ENCODE measurements at regions not wholly inside any gene's neighbourhood (a gene's known extent, or its start where the extent isn't known, plus 50 kb on each side); places are given as distances from the start of the nearest gene placed in this dataset.
A peak's percentile ranks its signal among the peaks of the same experiment; 100 is the strongest.
"Not testable (repeated sequence)": the region's sequence is repeated elsewhere in the genome, so short reads cannot be mapped to it uniquely, and the experiment has no call there.

- DNase-seq (ENCODE audit: low read depth), result no peak
Observed at GRCh38 chr15:70398694-70399093, 301.0 kb upstream of the TLE3 start.

DNA sequence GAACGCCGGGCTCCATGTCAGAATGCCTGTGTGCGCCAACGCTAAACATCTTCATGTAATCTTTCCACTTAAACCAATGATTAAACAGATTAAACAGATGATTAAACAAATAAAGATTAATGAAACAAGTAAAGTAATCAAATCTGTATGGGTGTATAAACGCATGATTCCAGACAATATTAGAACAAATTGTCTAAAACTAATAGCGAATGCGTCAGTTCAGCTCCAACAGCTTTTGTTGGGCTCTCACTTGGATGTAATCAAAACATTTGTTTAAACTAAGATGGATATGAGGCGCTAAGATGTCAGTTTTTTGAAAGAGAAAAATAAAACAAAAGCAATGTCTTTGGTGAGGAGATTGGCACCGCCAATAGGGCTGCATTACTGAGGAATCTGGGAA is 299.1 kb upstream of the TLE3 start:
- DNase-seq (ENCODE audit: low read depth), result no peak

DNA sequence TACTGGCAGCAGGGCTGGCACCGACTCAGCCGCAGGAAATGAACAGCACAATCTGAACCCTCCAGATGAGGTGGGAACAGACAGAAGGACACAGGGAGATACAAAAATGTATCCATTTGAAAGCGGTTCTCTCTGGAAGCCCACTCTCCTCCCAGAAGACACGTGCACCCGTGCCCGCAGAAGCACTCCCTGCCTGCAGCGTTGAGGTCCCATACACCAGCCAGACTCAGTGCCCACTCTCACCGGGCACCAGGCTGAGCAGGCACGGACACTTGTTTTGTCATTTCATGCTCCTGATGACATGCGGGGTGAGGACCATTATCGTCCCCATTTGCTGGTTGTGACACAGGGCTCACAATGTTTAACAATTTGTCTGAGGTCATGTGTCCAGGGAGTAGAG is 297.4 kb upstream of the TLE3 start:
- no peak for DNase-seq (ENCODE audit: low read depth)

DNA sequence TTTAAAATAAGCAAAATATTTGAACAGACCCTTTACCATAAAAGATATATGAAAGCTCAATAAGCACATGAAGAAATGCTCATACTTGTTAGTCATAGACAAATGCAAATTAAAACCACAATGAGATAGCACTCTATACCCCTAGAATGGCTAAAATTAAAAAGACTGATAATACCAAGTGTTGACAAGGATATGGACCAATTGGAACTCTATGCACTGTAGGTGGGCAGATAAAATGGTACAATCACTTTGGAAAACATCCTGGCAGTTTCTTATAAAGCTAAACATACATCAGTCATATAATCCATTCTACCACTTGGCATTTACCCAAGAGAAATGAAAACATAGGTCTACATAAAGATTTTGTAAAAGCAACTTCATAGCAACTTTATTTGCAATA is 293.0 kb upstream of the TLE3 start:
- no peak for DNase-seq (ENCODE audit: low read depth)

DNA sequence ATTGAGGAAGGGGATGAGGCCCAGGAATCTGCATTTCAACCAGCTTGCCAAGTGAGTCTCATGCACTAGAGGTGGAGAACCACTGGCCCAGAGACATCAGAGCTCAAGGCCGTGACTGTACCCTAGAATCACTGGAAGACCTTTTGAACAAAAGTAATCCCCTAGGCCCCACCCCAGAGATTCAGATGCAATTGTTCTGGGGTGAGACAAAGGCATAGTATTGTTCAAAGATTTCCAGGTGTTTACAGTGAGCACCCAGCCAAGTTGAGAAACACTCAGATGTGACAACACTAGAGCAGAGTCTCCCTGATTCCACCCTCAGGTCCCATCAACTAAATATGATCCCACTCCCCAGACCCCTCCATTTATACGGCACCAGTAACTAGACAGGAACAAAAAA is 290.3 kb upstream of the TLE3 start:
- DNase-seq (ENCODE audit: low read depth), result no peak

- no peak for DNase-seq (ENCODE audit: low read depth)
Observed at GRCh38 chr15:70387081-70387480, 289.4 kb upstream of the TLE3 start.

GRCh38 chr15:70385711-70386110 is 288.0 kb upstream of the TLE3 start:
- DNase-seq (ENCODE audit: low read depth), result no peak

DNA sequence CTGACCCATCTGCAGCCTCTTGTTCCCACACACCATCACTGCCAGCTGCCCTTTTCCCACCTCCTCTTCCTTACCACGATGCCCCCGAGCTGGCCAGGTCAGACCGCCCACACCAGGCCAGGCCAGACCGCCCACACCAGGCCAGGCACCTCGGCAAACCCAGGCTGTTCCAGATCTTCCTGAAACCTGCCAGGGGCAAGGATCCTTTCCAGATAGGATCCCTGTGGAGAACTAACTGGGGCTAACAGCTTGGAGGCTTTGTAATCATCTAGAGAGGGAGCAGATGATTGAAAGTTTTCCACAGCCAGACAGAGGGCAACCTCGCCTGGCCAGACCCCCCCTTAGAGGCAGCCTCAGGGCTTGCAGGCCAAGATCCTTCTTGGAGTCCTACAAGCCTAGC is 287.3 kb upstream of the TLE3 start:
- no peak for DNase-seq (ENCODE audit: low read depth)

GRCh38 chr15:70383856-70384255 is 286.1 kb upstream of the TLE3 start:
- no peak for DNase-seq (ENCODE audit: low read depth)

DNA sequence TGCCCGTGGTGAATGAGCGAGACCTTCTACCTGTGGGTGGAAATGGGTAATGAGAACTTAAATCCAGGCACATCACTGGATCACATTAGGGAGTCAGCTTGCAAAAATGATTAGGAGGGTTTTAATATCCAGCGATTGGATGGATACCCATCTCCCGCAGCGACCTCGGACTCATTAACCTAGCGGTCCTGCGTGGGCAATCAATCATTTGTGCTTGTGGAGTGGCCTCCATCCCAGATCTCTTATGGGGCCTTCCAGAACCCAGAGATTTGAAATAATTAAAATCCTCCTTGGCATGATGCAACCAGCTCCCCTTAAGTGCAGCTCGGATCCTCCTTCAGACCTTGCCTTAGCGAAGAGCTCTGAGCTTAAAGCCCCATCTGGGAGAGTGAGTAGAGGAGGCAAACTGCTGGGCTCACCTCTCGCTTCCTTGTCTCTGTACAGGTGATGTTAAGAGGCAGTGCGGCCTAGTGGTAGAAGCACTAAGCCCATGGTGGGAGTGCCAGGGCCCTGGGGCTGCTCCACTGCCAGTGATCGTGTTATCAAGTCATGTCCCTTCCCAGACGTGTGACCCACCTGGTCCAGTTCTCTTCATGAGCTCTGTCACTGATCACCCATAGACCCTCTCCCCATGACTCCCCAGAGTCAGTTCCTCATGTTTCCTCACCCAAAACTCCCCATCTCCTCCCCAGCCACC is 285.2 kb upstream of the TLE3 start:
- no peak for DNase-seq (ENCODE audit: low read depth)

DNA sequence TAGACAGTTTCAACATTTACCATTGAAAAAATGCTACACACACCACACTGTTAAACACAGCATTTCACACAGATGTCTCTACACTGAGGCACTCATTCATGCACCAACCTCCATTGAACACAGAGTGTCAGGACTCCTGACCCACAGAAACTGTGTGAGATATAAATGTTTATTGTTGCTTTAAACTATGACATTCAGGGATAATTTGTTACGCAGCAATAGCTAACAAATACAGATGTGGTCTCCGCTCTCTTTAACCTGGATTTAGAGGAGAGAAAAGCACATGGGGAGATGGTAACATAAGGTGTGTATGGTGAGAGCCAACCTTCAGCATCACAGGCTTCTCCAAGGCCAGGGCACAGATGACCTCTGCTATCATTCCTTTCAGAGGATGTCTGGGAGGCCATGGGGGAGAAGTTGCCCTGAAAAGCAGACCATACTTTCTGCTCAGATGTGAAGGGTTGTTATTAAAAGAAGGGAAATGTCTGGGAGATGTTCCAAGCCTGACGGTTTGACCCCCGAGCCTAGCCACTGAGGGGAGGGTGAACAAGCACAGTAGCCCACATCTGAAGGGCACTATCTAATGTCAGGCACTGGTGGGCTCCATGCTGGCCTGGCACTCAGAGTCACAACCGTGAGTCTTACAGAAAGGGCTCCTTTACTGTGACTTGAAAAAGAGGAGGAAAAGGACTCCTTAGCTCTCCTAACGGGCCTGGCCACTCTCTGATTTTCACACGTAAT is 284.5 kb upstream of the TLE3 start:
- no peak for DNase-seq (ENCODE audit: low read depth)

GRCh38 chr15:70379938-70380883 is 282.5 kb upstream of the TLE3 start:
- DNase-seq (ENCODE audit: low read depth), result no peak

- DNase-seq (ENCODE audit: low read depth), result no peak
Observed at GRCh38 chr15:70379134-70379533, 281.4 kb upstream of the TLE3 start.

- no peak for DNase-seq (ENCODE audit: low read depth)
Observed at GRCh38 chr15:70378126-70379031, 280.7 kb upstream of the TLE3 start.

- DNase-seq (ENCODE audit: low read depth), result peak; percentile 48
Observed at GRCh38 chr15:70376929-70377691, 279.4 kb upstream of the TLE3 start.

- no peak for DNase-seq (ENCODE audit: low read depth)
Observed at GRCh38 chr15:70376031-70376928, 278.6 kb upstream of the TLE3 start.

DNA sequence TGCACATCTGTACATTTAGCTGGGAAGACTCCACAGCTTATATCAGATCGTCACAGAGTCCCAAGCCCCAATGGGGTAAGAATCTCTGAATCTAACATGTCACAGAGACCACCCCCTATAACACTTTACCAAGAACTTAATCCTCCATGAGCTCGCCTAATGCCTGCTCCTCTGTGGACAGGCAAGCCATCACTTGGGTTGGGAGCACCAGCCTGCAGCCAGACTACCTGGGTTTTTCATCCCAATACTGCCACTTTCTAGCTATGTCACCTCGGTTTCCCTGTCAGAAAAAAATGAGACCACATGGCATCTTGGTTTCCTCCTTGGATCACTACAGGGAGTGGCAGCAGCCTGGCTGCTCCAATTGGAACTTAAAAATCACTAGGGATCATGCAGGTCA is 277.9 kb upstream of the TLE3 start:
- no peak for DNase-seq (ENCODE audit: low read depth)

DNA sequence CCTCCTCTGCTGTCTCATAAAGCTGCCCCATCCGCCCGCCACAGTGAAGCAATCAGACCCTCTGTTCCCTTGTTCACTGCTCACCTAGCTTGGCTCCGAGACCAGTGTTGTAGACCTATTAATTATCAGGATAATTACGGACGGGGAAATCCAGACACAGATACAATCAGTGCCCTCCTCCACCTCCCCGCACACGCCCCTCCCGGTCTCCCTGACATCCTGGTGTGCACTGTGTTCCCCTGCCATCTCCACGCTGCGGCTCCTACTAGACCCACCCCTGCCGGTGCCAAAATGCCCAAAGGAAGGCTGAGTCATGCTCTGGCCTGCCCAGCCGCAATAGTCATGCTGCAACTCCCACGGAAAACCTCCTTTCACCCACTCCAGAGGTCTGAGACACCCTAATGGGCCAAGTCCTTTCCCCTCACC is 277.3 kb upstream of the TLE3 start:
- peak; percentile 52 for DNase-seq (ENCODE audit: low read depth)

GRCh38 chr15:70374096-70374495 is 276.4 kb upstream of the TLE3 start:
- DNase-seq (ENCODE audit: low read depth), result no peak

DNA sequence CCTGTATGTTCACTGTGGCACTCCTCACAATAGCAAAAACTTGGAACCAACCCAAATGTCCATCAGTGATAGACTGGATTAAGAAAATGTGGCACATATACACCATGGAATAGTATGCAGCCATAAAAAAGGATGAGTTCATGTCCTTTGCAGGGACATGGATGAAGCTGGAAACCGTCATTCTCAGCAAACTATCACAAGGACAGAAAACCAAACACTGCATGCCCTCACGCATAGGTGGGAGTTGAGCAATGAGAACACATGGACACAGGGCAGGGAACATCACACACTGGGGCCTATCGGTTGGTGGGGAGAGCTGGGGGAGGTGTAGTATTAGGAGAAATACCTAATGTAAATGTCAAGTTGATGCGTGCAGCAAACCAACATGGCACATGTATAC is 275.7 kb upstream of the TLE3 start:
- not testable (repeated sequence) for DNase-seq (ENCODE audit: low read depth)

Data from EH (cell line).